ENCODE measurements at regions not wholly inside any gene's neighbourhood (a gene's known extent, or its start where the extent isn't known, plus 50 kb on each side); places are given as distances from the start of the nearest gene placed in this dataset.
"Not testable (repeated sequence)": the region's sequence is repeated elsewhere in the genome, so short reads cannot be mapped to it uniquely, and the experiment has no call there.

DNA sequence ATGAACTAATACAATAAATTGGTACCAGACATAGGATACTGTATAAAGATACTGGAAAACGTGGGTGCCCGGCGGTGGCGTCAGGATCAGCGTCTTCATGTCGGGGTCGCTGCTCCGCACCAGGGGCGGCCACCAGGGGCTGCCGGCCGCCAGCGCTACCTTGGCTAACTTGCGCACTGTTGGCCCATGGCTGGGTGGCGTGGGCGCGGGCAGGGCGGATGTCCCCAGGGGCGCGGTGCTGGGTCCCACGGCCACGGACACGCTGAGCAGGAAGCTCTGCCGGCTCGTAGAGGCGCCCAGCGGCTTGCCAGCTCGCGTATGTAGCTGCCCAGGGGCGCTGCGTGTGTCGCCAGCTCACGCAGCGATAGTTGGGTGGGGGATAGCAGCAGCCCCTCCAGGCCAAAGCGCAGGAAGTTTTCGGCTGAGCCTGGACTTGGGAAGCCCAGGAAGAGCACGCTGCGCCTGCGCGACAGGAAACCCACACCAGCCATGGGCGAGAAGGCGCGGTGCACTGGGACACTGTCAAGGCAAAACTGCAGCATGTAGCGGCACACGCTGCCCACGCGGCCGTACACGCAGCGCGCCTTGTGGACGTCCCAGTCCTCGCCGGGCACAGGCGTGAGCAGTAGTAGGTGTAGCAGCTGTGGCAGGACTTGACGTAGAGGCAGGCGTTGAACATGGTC lies 299.9 kb downstream of the CCDC74A start:
- TF ChIP-seq ZNF274 (IDR thresholded peaks at IDR 0.05; ENCODE audit: low read depth, low read length) (no peak), SUZ12 (IDR thresholded peaks at IDR 0.05; ENCODE audit: extremely low read depth, insufficient read depth, insufficient read length) (no peak), YY1 (IDR thresholded peaks at IDR 0.05; ENCODE audit: insufficient read depth, insufficient read length) (no peak)
- Histone ChIP-seq H3K36me3 (ENCODE audit: insufficient read depth, insufficient read length, low read length) (no peaks in the 10 kb centered on the region), H3K9ac (ENCODE audit: insufficient read length, low read depth) (no peak overlapping the region), H3K4me3 (ENCODE audit: insufficient read length, low read depth) (no peak overlapping the region), H3K9me3 (ENCODE audit: insufficient read depth, low read length) (no peaks in the 10 kb centered on the region; the same call in 1 of the 2 replicates), H3K4me1 (ENCODE audit: insufficient read depth, insufficient read length) (no peaks in the 10 kb centered on the region), H3K27me3 (ENCODE audit: insufficient read depth, insufficient read length) (peaks cover 9% of the 10 kb centered on the region)
- no peak for DNase-seq (ENCODE audit: low read depth, low spot score)

DNA sequence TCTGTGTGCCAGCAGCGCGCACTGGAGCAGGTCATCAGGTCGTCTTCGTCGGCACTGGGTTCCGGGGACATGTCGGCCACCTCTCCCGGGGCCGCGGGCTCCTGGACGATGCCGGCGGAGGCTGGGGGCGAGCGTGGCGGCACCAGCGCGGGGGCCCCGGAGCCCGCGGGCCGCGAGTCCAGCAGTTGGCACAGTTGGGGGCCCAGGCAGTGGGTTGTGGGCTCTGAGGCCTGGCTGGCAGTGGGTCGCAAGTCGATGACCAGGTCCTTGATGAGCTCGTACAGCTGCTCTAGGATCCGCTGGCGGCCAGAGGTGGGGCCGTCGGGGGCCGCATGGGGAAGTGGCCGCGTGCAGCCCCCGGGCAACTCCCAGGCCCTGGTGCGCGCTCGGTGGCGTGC lies 300.5 kb downstream of the CCDC74A start:
- no peak for DNase-seq (ENCODE audit: low read depth, low spot score)
- no peaks in the 10 kb centered on the region for H3K36me3 ChIP-seq (ENCODE audit: insufficient read depth, insufficient read length, low read length)

DNA sequence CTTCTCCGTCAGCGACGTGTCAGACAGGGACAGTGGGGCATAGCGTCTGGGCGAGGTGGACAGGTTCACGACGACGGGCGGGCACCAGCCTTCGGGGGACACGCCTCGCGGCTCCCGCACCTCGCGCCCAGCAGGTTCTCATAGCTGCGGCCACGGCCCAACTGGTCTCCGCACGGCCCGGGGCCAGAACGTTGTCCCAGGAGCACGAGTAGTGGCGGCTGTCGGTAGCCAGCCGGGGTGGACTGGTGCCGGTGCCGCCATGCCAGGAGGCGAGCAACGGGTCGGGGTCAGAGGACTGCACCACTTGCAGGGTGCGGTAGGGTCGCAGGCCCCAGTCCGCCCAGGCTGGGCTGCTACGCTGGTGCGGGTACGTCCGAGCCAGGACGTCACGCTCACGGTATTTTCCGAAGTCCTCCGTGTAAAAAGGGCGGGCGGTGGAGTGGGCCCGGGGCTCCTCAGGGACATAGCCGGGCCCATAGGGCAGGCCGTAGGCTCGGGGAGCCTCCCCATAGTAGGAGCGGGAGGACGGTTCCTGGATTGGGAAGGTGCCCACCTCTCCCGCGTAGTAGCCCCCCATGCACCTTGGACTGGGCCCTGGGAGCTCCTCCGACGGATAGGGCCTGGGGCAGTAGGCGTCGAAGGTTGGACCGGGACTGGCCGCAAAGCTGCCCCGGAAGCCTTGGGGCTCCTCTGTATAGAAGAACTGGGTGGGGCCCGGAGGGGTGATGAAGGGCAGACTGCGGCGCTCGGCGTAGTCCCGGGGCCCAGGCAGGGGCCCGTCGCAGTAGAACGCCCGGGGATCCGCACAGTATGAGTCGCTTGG lies 301.2 kb downstream of the CCDC74A start:
- H3K27me3 ChIP-seq (ENCODE audit: insufficient read depth, insufficient read length); H3K9me3 ChIP-seq (ENCODE audit: insufficient read depth, low read length); H3K4me3 ChIP-seq (ENCODE audit: insufficient read length, low read depth); DNase-seq (ENCODE audit: low read depth, low spot score); H3K9ac ChIP-seq (ENCODE audit: insufficient read length, low read depth); H3K36me3 ChIP-seq (ENCODE audit: insufficient read depth, insufficient read length, low read length); H3K4me1 ChIP-seq (ENCODE audit: insufficient read depth, insufficient read length): not testable (repeated sequence)

More for the DNA sequence above, 300.5 kb downstream of the CCDC74A start:
- TF ChIP-seq YY1 (IDR thresholded peaks at IDR 0.05; ENCODE audit: insufficient read depth, insufficient read length) (no peak), SUZ12 (IDR thresholded peaks at IDR 0.05; ENCODE audit: extremely low read depth, insufficient read depth, insufficient read length) (no peak), ZNF274 (IDR thresholded peaks at IDR 0.05; ENCODE audit: low read depth, low read length) (no peak)
- Histone ChIP-seq H3K9ac (ENCODE audit: insufficient read length, low read depth) (no peak overlapping the region), H3K4me3 (ENCODE audit: insufficient read length, low read depth) (no peak overlapping the region), H3K27me3 (ENCODE audit: insufficient read depth, insufficient read length) (peaks cover 9% of the 10 kb centered on the region), H3K9me3 (ENCODE audit: insufficient read depth, low read length) (no peaks in the 10 kb centered on the region; the same call in 1 of the 2 replicates), H3K4me1 (ENCODE audit: insufficient read depth, insufficient read length) (no peaks in the 10 kb centered on the region)

- H3K27me3 ChIP-seq (ENCODE audit: insufficient read depth, insufficient read length); H3K4me3 ChIP-seq (ENCODE audit: insufficient read length, low read depth); H3K9ac ChIP-seq (ENCODE audit: insufficient read length, low read depth); H3K36me3 ChIP-seq (ENCODE audit: insufficient read depth, insufficient read length, low read length); DNase-seq (ENCODE audit: low read depth, low spot score); H3K9me3 ChIP-seq (ENCODE audit: insufficient read depth, low read length); H3K4me1 ChIP-seq (ENCODE audit: insufficient read depth, insufficient read length): not testable (repeated sequence)
Observed at GRCh38 chr2:131829456-131830241, 302.0 kb downstream of the CCDC74A start.

- not testable (repeated sequence) for H3K36me3 ChIP-seq (ENCODE audit: insufficient read depth, insufficient read length, low read length); H3K4me3 ChIP-seq (ENCODE audit: insufficient read length, low read depth); H3K9me3 ChIP-seq (ENCODE audit: insufficient read depth, low read length); H3K9ac ChIP-seq (ENCODE audit: insufficient read length, low read depth); DNase-seq (ENCODE audit: low read depth, low spot score); H3K27me3 ChIP-seq (ENCODE audit: insufficient read depth, insufficient read length); H3K4me1 ChIP-seq (ENCODE audit: insufficient read depth, insufficient read length)
Observed at GRCh38 chr2:131830242-131830945, 302.7 kb downstream of the CCDC74A start.

DNA sequence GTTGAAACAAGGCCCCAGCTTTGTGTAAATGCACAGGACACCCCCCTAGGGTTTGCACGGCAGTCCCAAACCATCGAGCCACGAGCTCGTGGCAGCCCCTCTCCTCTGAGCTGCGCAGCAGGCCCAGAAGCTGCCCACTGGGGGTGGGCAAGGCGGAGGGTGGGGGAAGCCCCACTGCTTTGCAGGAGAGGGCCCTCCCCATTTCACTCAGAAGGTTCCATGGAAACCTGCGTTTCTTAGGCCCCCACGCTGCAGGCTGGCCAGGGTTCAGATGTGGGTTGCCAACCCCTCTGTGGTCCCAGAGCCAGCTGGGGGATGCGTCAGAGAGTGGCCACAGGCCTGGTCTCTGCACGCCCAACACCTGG lies 303.2 kb downstream of the CCDC74A start:
- H3K27me3 ChIP-seq (ENCODE audit: insufficient read depth, insufficient read length); H3K9ac ChIP-seq (ENCODE audit: insufficient read length, low read depth); DNase-seq (ENCODE audit: low read depth, low spot score); H3K4me3 ChIP-seq (ENCODE audit: insufficient read length, low read depth); H3K36me3 ChIP-seq (ENCODE audit: insufficient read depth, insufficient read length, low read length); H3K4me1 ChIP-seq (ENCODE audit: insufficient read depth, insufficient read length); H3K9me3 ChIP-seq (ENCODE audit: insufficient read depth, low read length): not testable (repeated sequence)

DNA sequence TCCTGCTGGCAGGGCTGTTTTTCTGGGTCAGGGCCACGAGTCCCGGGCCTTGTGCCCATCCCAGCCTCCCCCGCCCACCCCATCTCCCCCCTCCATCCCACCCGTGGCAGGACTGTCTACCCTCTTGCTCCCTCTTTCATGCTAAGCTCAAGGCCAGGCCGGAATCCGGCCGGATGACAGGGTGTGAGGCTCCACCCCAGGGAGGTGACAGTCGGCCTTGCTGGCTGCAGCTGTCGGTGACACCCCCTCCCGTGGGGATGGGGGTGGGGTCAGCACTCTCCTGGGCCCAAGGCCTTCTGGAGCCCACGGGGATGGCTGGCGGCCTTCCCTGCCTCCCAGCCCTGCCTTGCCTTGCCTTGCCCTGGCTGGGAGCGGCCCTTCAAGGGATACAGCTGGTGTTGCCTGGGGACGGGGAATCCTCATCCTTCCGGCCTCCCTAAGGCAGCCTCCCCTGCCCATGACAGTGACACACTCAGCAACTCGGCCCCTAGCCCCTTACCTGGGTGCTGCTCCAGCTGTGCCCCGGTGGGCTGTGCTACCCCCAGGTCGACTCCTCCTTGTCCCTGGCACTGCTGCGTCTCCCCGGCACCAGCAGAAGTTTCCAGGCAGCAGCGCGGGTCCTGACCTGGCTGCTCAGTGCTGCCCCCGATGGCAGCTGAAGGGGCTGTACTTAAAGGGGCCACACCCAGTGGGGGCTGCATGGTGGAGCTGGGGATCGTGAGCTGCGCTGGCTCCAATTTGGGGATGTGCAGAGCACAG lies 303.9 kb downstream of the CCDC74A start:
- H3K9ac ChIP-seq (ENCODE audit: insufficient read length, low read depth); H3K9me3 ChIP-seq (ENCODE audit: insufficient read depth, low read length); H3K4me3 ChIP-seq (ENCODE audit: insufficient read length, low read depth); H3K36me3 ChIP-seq (ENCODE audit: insufficient read depth, insufficient read length, low read length); H3K27me3 ChIP-seq (ENCODE audit: insufficient read depth, insufficient read length); H3K4me1 ChIP-seq (ENCODE audit: insufficient read depth, insufficient read length): not testable (repeated sequence)
- DNase-seq (ENCODE audit: low read depth, low spot score): peak; percentile 38

DNA sequence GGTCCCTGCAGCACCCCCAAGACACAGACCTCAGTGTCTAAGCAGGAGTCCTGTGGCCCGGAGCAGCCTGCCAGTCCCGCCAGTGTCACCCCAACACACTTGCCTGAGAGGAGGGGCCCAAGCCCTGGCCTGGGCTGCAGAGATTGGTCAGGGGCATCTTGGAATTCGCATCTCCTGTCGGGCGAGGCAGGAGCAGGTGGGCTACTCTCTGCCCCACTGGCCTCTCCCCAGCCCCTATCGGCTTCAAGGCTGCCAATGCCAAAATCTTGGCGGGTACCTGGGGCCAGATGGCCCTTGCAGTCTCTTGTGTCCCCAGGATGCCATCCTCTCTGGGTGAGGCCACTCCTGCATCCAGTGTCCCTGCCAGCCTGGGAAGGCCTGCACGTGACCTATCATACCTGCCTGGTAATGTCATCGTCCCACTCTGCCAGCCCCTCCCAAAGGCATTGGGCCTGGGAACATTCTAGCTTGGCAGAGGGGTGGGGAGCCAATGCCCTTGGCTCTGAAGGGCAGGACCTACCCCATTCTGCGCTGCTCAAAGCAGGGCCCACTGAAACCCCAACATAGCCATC lies 304.6 kb downstream of the CCDC74A start:
- not testable (repeated sequence) for H3K27me3 ChIP-seq (ENCODE audit: insufficient read depth, insufficient read length)

DNA sequence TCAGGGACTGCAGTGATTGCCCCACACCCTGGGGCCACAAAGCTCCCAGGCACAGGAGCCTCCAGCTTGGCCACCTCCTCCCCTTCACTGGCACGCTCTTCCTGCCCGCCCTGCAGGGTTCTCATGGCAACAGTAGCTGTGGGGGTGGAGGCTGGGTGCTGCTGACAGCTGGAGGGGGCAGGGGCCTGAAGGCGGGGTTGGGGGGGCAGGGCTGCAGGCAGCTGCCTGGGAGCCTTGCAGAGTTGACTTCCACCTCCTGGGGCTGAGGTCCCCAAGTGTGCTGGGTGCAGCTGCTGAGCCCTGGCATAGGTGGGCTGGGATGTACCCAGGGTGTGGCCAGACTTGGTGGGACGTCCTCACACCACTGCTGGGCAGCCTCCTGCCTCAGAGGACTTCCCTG lies 305.2 kb downstream of the CCDC74A start:
- not testable (repeated sequence) for H3K9me3 ChIP-seq (ENCODE audit: insufficient read depth, low read length); DNase-seq (ENCODE audit: low read depth, low spot score); H3K9ac ChIP-seq (ENCODE audit: insufficient read length, low read depth); H3K4me1 ChIP-seq (ENCODE audit: insufficient read depth, insufficient read length); H3K27me3 ChIP-seq (ENCODE audit: insufficient read depth, insufficient read length); H3K4me3 ChIP-seq (ENCODE audit: insufficient read length, low read depth); H3K36me3 ChIP-seq (ENCODE audit: insufficient read depth, insufficient read length, low read length)

More for the DNA sequence above, 304.6 kb downstream of the CCDC74A start:
- H3K9ac ChIP-seq (ENCODE audit: insufficient read length, low read depth); H3K4me1 ChIP-seq (ENCODE audit: insufficient read depth, insufficient read length); H3K9me3 ChIP-seq (ENCODE audit: insufficient read depth, low read length); DNase-seq (ENCODE audit: low read depth, low spot score); H3K36me3 ChIP-seq (ENCODE audit: insufficient read depth, insufficient read length, low read length); H3K4me3 ChIP-seq (ENCODE audit: insufficient read length, low read depth): not testable (repeated sequence)

All from NT2/D1 (cell line).